ENCODE measurements at regions not wholly inside any gene's neighbourhood (a gene's known extent, or its start where the extent isn't known, plus 50 kb on each side); places are given as distances from the start of the nearest gene placed in this dataset.

DNA sequence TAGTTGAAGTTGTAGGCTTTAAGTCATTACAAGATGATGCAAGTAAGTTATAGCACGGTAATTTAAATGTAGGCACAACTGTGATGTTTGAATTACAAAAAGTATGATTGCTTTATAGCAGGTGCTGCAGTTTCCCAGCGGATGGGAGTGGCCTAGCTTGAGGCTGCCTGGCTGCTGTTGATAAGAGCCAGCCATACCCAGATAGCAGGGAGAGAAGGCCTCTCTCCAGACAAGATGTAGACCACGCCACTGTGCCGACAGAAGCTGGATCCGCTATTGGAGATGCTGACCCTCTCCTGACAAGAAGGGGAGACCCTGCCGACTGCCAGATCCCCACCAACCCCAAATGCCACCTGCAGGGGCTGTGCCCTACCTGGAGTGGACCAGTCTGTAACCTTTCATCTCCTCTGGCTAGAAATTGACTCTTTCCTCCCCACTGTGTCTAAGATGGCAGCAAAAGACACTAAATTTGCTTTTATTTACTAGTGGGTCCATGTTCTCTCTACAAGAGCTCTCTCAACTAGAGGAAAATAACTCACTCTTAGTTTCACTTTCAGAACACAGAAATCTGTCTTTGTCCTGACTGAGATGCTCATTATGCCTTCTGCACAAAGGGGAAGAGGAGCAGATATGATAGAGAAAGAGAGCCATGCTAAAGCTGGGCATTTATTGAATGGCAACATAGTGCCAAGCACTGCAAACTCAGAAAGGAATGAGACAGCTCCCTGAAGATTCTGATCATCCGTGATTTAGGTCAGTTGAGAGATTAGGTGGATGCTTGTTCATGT is 127.9 kb downstream of the URB2 start:
- TF ChIP-seq, protein P1, sequence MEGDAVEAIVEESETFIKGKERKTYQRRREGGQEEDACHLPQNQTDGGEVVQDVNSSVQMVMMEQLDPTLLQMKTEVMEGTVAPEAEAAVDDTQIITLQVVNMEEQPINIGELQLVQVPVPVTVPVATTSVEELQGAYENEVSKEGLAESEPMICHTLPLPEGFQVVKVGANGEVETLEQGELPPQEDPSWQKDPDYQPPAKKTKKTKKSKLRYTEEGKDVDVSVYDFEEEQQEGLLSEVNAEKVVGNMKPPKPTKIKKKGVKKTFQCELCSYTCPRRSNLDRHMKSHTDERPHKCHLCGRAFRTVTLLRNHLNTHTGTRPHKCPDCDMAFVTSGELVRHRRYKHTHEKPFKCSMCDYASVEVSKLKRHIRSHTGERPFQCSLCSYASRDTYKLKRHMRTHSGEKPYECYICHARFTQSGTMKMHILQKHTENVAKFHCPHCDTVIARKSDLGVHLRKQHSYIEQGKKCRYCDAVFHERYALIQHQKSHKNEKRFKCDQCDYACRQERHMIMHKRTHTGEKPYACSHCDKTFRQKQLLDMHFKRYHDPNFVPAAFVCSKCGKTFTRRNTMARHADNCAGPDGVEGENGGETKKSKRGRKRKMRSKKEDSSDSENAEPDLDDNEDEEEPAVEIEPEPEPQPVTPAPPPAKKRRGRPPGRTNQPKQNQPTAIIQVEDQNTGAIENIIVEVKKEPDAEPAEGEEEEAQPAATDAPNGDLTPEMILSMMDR (IDR thresholded peaks at IDR 0.05): no peak
- Histone ChIP-seq H3K4me1 (no peaks in the 10 kb centered on the region), H3K27ac (no peak overlapping the region), H3K4me3 (no peak overlapping the region), H3K36me3 (ENCODE audit: insufficient read depth in 1 of 2, low read depth in 1 of 2) (no peaks in the 10 kb centered on the region), H3K9me3 (no peaks in the 10 kb centered on the region), H3K27me3 (ENCODE audit: insufficient read depth in 3 of 3, low read length in 2 of 3) (no peaks in the 10 kb centered on the region)
- intact Hi-C loops (cut with DNase I): no loop called here
- ATAC-seq: no peak
- 74 to 85% (median 74%) methylated on average over 7 of the region's 7 CpGs for WGBS, 3 donors
- no peak for DNase-seq

DNA sequence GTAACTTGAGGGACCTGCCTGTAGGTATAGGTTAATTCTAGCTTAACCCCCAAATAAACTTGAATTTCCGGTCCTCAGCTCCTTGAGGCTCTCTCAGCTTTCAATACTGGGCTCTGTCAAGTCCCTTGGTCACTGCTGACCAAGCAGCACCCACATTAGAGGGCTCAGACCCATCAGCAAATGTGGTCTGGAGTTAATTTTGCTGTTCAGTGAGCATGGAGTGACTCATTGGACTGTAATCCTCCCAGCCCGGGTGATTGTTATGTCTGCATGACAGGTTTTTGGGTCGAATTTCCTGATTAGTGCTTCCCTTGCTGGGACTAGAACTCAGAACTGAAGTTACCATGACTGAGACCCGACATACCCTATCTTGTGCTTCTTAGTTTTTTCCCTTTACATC is 130.6 kb downstream of the URB2 start:
- no peaks in the 10 kb centered on the region for H3K4me1 ChIP-seq
- no peak for ATAC-seq
- H3K36me3 ChIP-seq (ENCODE audit: insufficient read depth in 1 of 2, low read depth in 1 of 2): no peaks in the 10 kb centered on the region
- intact Hi-C loops (cut with DNase I): no loop called here
- H3K27me3 ChIP-seq (ENCODE audit: insufficient read depth in 3 of 3, low read length in 2 of 3): no peaks in the 10 kb centered on the region
- H3K27ac ChIP-seq: no peak overlapping the region
- no peak overlapping the region for H3K4me3 ChIP-seq
- TF ChIP-seq, protein P1 (IDR thresholded peaks at IDR 0.05): no peak
- no peaks in the 10 kb centered on the region for H3K9me3 ChIP-seq
- no peak for DNase-seq
- 61 to 70% (median 67%) methylated on average over 4 of the region's 4 CpGs for WGBS, 3 donors

DNA sequence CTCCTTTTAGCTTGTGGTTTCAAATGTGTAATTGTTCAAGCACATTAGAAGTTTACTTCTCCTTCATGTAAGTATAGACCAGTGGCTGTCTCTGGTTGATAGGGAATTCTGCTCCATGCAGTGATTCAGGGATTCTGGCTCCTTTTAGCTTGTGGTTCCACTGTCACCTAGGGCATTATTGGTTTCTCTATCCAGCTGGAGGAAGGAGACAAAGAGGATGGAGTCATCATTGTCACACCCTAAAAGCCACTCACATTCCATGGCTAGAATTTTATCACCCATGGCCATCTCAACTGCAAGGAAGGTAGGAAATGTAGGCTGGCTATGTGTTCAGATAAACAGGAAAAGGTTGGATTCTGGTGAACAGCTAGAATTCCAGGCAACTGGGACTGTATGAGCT is 131.2 kb downstream of the URB2 start:
- TF ChIP-seq, protein P1 (IDR thresholded peaks at IDR 0.05): no peak
- no peaks in the 10 kb centered on the region for H3K9me3 ChIP-seq
- no peaks in the 10 kb centered on the region for H3K36me3 ChIP-seq (ENCODE audit: insufficient read depth in 1 of 2, low read depth in 1 of 2)
- no peak for DNase-seq
- H3K4me1 ChIP-seq: no peaks in the 10 kb centered on the region
- no peak overlapping the region for H3K4me3 ChIP-seq
- intact Hi-C loops (cut with DNase I): no loop called here
- H3K27me3 ChIP-seq (ENCODE audit: insufficient read depth in 3 of 3, low read length in 2 of 3): no peaks in the 10 kb centered on the region
- ATAC-seq: no peak
- no peak overlapping the region for H3K27ac ChIP-seq

DNA sequence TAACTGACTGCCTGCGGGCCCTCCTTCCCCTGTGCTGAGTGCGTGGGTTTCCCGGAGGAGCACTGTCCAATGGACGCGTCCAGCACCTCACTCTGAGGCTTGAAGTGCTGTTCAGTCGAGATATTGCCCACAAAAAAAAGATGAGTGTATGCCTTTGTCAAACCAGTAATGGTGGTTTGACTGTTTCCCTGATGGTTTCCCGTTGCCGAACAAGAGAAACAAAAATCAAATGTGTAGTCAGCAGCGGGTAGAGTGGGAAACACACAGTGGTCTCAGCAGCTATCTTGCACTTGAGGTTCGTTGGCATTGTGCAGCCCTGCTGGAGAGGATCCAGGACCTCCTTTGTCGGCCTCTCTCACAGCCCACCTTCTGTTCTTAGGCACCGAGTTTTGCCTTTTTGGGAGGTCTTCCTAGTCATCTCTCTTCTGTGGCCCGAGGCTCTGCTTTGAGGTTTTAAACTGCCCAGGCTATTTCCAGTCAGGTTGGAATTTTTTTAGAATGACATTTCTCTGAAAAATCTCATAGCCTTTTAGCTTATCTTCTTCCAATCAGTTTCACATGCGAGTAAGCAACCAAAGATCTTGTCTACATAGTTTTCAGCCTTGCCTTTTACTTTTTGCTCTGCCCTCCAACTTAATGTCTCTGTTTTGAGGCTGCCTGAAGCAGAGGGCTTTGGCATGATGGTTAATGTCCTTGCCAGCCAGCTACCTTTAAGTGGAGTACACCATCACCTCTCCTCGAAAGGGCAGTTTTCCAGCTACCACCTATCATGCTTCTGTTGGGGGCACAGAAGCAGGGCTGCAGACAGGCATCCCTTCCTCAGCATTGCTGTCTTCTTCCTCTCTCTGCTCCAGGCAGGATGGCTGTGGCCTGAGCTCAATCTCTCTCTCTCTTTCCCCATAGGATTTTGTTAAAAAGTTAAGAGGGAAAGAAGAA is 132.3 kb downstream of the URB2 start:
- H3K36me3 ChIP-seq (ENCODE audit: insufficient read depth in 1 of 2, low read depth in 1 of 2): no peaks in the 10 kb centered on the region
- WGBS, 3 donors: 82 to 92% (median 90%) methylated on average over 15 of the region's 15 CpGs
- H3K4me3 ChIP-seq: no peak overlapping the region
- H3K4me1 ChIP-seq: no peaks in the 10 kb centered on the region
- no peaks in the 10 kb centered on the region for H3K27me3 ChIP-seq (ENCODE audit: insufficient read depth in 3 of 3, low read length in 2 of 3)
- TF ChIP-seq, protein P1 (IDR thresholded peaks at IDR 0.05): no peak
- H3K9me3 ChIP-seq: no peaks in the 10 kb centered on the region
- H3K27ac ChIP-seq: no peak overlapping the region
- DNase-seq: no peak
- ATAC-seq: no peak
- intact Hi-C loops (cut with DNase I): no loop called here
